Fibroblast of mammary gland (primary cell): ENCODE measurements at regions not wholly inside any gene's neighbourhood (a gene's known extent, or its start where the extent isn't known, plus 50 kb on each side); places are given as distances from the start of the nearest gene placed in this dataset.

ENCODE experiments used
- DNase-seq: peaks from one replicate; pipeline ENCODE4 v3.0.0-alpha.2; 2010; ENCODE audit warnings: low read depth
- H3K4me3 ChIP-seq: 2 replicates; pipeline ENCODE4 v1.5.1; 2011; ENCODE audit warnings: low read depth, mild to moderate bottlenecking, low read length, moderate library complexity; ENCODE audit not compliant: control insufficient read depth
- CTCF ChIP-seq: conservative IDR thresholded peaks from 2 replicates; pipeline ENCODE4 v1.5.1; 2011; ENCODE audit warnings: low read depth, low read length, inconsistent platforms; ENCODE audit not compliant: control insufficient read depth, insufficient read depth

DNA sequence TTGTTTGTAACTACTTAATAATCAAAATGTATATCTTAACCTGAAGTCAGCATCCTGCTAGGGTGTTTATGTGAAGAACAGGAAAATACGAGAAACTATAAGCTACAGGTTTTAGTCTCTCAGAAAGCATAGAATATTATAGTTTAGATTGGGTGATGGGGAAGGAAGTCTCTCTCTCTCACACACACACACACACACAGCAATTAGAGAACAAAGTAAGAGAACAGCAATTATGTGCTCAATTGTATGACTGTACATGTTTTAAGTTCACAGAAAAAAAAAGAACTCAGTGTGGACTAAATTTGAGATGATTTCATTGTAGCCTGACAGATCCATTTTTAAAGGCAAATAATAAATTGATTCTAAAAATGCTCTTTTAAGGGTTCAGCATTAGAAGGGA, 94.3 kb upstream of the ZNF516 start:
- TF ChIP-seq CTCF, result no peak
- DNase-seq, result no peak
- no peak overlapping the region for H3K4me3 ChIP-seq

DNA sequence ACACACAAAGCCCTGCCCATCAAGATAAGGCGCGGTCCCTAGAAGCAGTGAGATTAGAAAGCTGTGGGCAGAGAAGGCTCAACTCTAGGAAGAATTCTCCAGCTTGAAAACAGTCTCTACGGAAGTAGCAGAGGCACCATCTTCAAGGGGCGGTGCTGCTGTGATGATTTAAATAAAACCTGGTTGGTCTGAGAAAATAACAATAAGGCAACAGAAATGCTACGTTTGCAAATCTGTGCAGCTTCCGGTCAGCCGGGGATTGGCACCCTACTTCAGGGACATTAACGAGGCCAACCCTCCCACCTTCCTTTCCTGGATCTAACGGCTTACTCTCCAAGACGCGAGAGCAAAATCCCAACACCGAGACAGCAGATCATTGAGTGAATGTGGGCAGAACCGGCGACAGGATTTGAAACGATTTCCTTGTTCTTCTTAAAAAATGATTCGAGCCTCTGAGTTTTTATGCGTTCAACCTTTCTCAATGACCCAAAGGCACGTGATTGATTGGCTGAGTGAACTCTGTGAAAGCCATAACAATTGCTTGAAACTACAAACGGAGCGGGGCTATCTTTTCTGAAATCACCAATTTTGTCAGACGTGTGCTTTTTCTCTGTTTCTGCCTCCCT, 93.7 kb upstream of the ZNF516 start:
- peak overlapping the region; percentile 38 for H3K4me3 ChIP-seq
- no peak for DNase-seq
- no peak for TF ChIP-seq CTCF

DNA sequence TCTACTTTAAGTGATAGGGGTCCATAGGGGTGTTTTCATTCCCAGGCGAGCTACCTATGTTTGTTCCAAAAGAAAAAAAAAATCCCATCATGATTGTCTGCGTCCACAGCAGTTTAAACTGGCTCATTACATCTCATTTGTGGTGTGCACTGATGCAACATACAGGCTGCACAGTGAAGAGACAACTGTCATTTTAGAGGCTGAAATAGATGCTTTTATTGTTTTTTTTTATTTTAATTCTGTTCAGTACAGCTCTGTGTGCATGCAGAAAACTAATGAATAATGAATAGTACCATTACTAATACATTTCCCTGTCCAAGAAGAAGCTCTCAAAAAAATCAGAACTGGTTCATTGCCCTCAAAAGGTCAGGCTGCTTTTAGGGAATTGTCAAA, 92.8 kb upstream of the ZNF516 start:
- H3K4me3 ChIP-seq, result no peak overlapping the region
- no peak for DNase-seq
- no peak for TF ChIP-seq CTCF

GRCh38 chr18:76587147-76587878, 92.3 kb upstream of the ZNF516 start:
- no peak for DNase-seq
- H3K4me3 ChIP-seq, result no peak overlapping the region
- TF ChIP-seq CTCF, result no peak

GRCh38 chr18:76584414-76585310, 89.6 kb upstream of the ZNF516 start:
- no peak for TF ChIP-seq CTCF
- no peak for DNase-seq
- H3K4me3 ChIP-seq, result no peak overlapping the region

GRCh38 chr18:76581261-76581660, 86.2 kb upstream of the ZNF516 start:
- DNase-seq, result no peak
- TF ChIP-seq CTCF, result no peak
- H3K4me3 ChIP-seq, result no peak overlapping the region
